Stimulated activated CD4-positive, alpha-beta T cell treated with anti-CD3 and anti-CD28 coated beads, Interleukin-4, amount 100 ng/mL, for 48 hours (primary cell): ENCODE measurements at regions not wholly inside any gene's neighbourhood (a gene's known extent, or its start where the extent isn't known, plus 50 kb on each side); places are given as distances from the start of the nearest gene placed in this dataset.

Source experiments
- DNase-seq, 2 donors: peaks; one replicate each; pipeline ENCODE4 v3.0.0-alpha.2; 2020; ENCODE audit warnings: low read depth in 2 of 2

DNA sequence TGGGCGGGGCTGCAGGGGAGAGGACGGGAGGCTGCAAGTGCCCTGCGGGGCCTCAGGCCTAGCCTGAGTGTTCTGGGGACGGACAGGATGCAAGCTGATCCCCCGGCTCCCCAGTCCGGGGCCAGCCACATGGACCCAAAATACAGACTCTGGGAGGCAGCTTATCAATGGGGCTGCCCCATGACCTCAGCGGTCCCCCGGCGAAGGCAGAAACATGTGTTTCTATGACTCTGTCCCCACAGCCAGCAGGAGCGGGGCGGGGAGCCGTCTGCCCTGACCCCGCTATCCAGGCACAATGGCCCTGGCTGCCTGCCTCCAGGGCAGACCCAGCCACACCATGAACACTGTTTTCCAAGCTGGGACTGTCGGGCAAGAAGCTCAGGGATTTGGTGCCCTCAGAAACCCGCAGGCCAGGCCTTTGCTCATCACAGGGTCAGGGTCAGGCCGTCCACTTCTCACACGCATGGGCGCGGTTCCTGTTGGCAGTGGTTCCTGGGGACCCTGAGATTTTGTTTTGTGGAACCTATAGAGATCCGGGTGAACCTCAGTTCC is 75.0 kb downstream of the RFLNA start:
- DNase-seq, result no peak

DNA sequence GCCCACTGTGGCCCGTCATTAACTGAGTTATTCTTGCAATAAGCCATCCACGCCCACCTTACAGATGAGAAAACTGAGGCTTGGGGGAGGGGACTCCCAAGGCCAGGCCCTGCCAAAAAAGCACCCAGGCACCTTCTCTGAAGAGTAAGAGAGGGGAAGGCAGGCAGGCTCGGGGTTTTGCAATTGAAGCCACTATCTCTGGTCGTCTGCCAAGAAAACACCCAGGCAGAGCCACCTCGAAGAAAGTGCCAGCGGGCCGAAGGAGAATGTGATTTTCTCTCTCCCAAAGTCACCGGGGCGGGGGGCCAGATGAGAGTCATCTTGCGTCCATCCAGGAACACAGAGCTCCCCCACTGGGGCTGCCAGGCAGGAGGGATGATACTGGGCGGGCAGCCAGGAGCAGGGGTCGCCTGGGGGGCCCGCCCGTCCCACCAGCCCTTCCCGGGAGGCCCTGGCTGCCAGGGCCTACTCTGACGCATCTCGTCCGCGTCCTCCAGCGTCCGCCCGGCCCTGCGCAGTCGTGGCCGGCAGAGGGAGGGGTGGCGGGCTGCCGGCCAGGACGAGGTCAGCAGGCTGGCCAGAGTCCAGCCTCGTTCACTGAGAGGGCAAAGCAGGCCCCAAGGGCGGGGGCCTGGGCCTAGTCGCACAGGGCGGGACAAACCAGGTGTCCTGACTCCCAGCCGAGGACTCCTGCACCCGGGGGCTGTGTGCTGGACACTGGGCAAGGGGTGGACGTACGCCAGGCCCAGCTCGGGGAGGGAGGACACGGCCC is 74.3 kb downstream of the RFLNA start:
- DNase-seq, result no peak

DNA sequence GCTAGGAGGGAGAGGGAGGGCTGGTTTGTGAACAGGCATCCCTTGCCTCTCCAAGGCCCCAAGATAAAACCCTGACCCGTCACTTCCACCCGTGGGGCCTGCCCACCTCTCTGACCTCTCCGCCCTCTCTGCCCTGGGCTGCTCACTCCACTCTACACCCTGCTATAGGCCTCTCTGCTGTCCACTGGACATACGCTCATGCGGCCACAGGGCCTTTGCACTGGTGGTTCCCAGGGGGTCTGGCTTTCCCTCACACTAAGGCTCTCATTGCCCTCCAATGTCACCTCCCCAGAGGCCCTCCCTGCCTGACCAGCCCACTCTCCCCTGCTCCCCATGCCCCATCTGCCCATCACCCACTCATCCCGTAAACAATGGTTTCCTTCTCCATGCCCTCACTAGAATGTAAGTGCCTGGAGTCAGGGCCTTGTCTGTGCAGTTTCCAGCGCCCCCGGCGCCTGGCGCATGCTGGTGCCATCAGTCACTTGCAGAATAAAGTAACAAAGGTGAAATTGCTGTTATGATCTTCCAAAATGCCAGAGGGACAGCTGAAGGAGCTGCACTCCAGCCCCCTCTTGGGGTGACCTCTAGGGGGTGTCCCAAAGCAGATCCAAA is 73.6 kb downstream of the RFLNA start:
- no peak for DNase-seq

DNA sequence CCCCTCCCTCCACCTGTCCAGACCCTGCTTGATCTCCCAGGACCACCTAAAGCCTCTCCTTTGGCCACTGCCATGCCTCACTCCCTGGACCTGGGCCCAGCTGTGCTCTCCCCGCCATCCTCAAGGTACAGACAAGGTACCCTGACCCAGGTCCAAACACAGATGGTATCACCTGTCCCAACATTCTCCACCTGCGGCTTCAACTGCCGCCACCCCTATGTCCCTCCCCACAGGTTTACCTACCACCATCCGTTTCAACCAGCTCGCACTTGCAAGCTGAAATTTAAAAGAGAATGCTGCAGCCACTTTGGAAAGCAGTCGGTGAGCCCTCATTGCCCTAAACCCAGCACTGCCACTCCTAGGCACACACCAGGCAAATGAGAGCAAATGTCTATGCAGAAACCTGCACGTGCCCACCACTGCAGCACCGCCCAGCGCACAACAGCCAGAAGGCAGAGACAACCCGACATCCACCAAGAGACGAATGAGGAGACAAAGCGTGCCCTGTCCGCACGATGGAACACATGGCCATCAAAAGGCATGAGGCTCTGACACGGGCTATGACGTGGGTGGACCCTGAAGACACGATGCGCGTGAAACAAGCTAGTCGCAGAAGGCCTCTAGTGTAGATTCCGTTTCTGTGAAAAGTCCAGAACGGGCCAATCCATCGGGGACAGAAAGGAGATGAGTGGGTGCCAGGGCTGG is 71.0 kb downstream of the RFLNA start:
- DNase-seq, result no peak
